HG02763 (cell line): ENCODE measurements at regions not wholly inside any gene's neighbourhood (a gene's known extent, or its start where the extent isn't known, plus 50 kb on each side); places are given as distances from the start of the nearest gene placed in this dataset.
"Not testable (repeated sequence)": the region's sequence is repeated elsewhere in the genome, so short reads cannot be mapped to it uniquely, and the experiment has no call there.

Source experiments
- ATAC-seq: cut with Tn5 transposase; IDR thresholded peaks from one replicate; pipeline ENCODE4 v1.9.1; 2021; ENCODE audit warnings: mild to moderate bottlenecking, moderate library complexity; ENCODE audit not compliant: unreplicated experiment

- no peak for ATAC-seq
Measured at GRCh38 chr6:9139746-9140145, 704.4 kb upstream of the SLC35B3 start.

- ATAC-seq: no peak
Measured at GRCh38 chr6:9138936-9139335, 703.6 kb upstream of the SLC35B3 start.

- ATAC-seq: no peak
Measured at GRCh38 chr6:9136141-9136822, 700.9 kb upstream of the SLC35B3 start.

GRCh38 chr6:9131616-9132015 lies 696.3 kb upstream of the SLC35B3 start:
- no peak for ATAC-seq

GRCh38 chr6:9131201-9131600 lies 695.9 kb upstream of the SLC35B3 start:
- no peak for ATAC-seq

- ATAC-seq: no peak
Measured at GRCh38 chr6:9128970-9129369, 693.6 kb upstream of the SLC35B3 start.

GRCh38 chr6:9126878-9127560 lies 691.7 kb upstream of the SLC35B3 start:
- ATAC-seq: no peak

- not testable (repeated sequence) for ATAC-seq
Measured at GRCh38 chr6:9126034-9126433, 690.7 kb upstream of the SLC35B3 start.

GRCh38 chr6:9121549-9121948 lies 686.2 kb upstream of the SLC35B3 start:
- no peak for ATAC-seq

GRCh38 chr6:9116026-9116425 lies 680.7 kb upstream of the SLC35B3 start:
- no peak for ATAC-seq

GRCh38 chr6:9112544-9112943 lies 677.2 kb upstream of the SLC35B3 start:
- no peak for ATAC-seq

GRCh38 chr6:9103876-9104521 lies 668.7 kb upstream of the SLC35B3 start:
- no peak for ATAC-seq

- no peak for ATAC-seq
Measured at GRCh38 chr6:9101920-9102319, 666.6 kb upstream of the SLC35B3 start.

- no peak for ATAC-seq
Measured at GRCh38 chr6:9100869-9101580, 665.7 kb upstream of the SLC35B3 start.

- ATAC-seq: no peak
Measured at GRCh38 chr6:9095729-9096128, 660.4 kb upstream of the SLC35B3 start.

GRCh38 chr6:9095137-9095536 lies 659.8 kb upstream of the SLC35B3 start:
- no peak for ATAC-seq

GRCh38 chr6:9089724-9090123 lies 654.4 kb upstream of the SLC35B3 start:
- no peak for ATAC-seq

- no peak for ATAC-seq
Measured at GRCh38 chr6:9087470-9087869, 652.1 kb upstream of the SLC35B3 start.

- no peak for ATAC-seq
Measured at GRCh38 chr6:9086331-9086730, 651.0 kb upstream of the SLC35B3 start.

GRCh38 chr6:9085709-9086070 lies 650.3 kb upstream of the SLC35B3 start:
- no peak for ATAC-seq

GRCh38 chr6:9085054-9085708 lies 649.8 kb upstream of the SLC35B3 start:
- no peak for ATAC-seq
